ENCODE measurements at regions not wholly inside any gene's neighbourhood (a gene's known extent, or its start where the extent isn't known, plus 50 kb on each side); places are given as distances from the start of the nearest gene placed in this dataset.

DNA sequence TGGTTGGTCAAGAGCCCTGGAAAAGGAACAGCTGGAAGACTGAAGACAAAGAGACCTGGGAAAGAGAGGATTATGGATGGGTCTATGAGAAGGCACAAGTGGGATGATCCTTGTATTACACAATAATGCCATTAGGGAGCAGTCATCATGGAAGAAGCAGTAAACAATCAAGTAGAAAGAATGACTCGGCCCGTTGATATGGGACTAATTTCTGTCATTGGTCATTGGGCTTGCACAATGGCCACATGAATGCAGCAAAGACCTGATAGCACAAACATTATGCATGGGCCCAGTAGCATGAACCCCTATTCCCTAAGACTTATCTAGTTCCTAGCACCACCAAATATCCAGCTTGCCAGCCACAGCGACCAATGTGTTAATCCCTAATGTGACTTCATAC, 390.3 kb upstream of the ZNF507 start:
- WGBS (ENCODE audit: low lambda C conversion rate): 29% methylated on average over 3 of the region's 3 CpGs
- no peak for FAIRE-seq
- Histone ChIP-seq H3K9me3 (ENCODE audit: low read length) (peaks cover 93% of the 10 kb centered on the region), H3K36me3 (replicated peaks in 1 of 2; ENCODE audit: control insufficient read depth in 1 of 2, insufficient read depth in 2 of 2, low read length in 2 of 2) (no peaks in the 10 kb centered on the region), H2AFZ (ENCODE audit: low read length) (no peak overlapping the region), H3K9ac (ENCODE audit: insufficient read depth, low read depth, low read length) (no peak overlapping the region), H3K27ac (ENCODE audit: extremely low read length, insufficient read depth, low read length) (no peak overlapping the region), H3K4me1 (ENCODE audit: insufficient read depth, low read length) (peaks cover 27% of the 10 kb centered on the region), H3K4me2 (ENCODE audit: low read depth, low read length) (no peak overlapping the region), H3K79me2 (ENCODE audit: insufficient read depth, low read length) (no peaks in the 10 kb centered on the region), H3K27me3 (ENCODE audit: control insufficient read depth in 1 of 2, insufficient read depth in 2 of 2, low read length in 2 of 2) (no peaks in the 10 kb centered on the region), H4K20me1 (ENCODE audit: insufficient read depth, low read length) (no peaks in the 10 kb centered on the region), H3K4me3 (replicated peaks in 1 of 3; ENCODE audit: insufficient read depth in 1 of 3, low read depth in 2 of 3, low read length in 3 of 3) (no peak overlapping the region)
- ChIA-PET CTCF (ENCODE audit: low intra/inter-chr PET ratio, low total read pairs) (no interaction called here), POLR2A (no interaction called here)
- BruUV-seq (replicated peaks): no TSS peak
- TF ChIP-seq CEBPB (IDR thresholded peaks at IDR 0.05; ENCODE audit: borderline replicate concordance, low read depth, low read length): peak; percentile 34; the same call in 1 of the 2 replicates
- TF ChIP-seq, protein P1, sequence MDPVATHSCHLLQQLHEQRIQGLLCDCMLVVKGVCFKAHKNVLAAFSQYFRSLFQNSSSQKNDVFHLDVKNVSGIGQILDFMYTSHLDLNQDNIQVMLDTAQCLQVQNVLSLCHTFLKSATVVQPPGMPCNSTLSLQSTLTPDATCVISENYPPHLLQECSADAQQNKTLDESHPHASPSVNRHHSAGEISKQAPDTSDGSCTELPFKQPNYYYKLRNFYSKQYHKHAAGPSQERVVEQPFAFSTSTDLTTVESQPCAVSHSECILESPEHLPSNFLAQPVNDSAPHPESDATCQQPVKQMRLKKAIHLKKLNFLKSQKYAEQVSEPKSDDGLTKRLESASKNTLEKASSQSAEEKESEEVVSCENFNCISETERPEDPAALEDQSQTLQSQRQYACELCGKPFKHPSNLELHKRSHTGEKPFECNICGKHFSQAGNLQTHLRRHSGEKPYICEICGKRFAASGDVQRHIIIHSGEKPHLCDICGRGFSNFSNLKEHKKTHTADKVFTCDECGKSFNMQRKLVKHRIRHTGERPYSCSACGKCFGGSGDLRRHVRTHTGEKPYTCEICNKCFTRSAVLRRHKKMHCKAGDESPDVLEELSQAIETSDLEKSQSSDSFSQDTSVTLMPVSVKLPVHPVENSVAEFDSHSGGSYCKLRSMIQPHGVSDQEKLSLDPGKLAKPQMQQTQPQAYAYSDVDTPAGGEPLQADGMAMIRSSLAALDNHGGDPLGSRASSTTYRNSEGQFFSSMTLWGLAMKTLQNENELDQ (CRISPR knock-in tag; IDR thresholded peaks at IDR 0.05; ENCODE audit: borderline replicate concordance): no peak
- intact Hi-C loops (cut with micrococcal nuclease; ENCODE audit: unreplicated experiment) (no loop called here), in situ Hi-C loops (cut with HindIII; ENCODE audit: extremely low pct_ligation_motif_present, low pct_unique_long_range_greater_than_20kb) (no loop called here)
- ATAC-seq: no peak
- no peak for DNase-seq (ENCODE audit: low spot score)

DNA sequence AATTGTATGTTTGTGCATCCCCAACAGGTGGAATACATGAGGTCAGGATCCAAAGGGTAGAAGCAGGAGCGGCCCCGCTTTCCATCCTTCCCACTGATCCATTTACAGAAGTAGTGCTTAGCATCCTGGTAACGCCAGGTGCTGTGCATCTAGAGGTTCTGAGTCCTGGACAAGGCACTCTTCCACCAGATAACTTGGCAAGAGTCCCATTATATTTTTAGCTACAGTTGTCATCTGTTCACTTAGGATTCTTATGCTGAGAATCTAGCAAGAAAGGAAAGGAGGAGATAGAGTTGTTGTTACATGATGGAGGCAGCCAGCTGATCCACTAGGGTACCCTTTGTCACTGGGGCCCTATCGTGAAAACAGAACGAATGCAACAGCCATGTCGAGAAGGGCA, 389.5 kb upstream of the ZNF507 start:
- no peaks in the 10 kb centered on the region for H3K79me2 ChIP-seq (ENCODE audit: insufficient read depth, low read length)
- no peak overlapping the region for H3K4me2 ChIP-seq (ENCODE audit: low read depth, low read length)
- peaks cover 93% of the 10 kb centered on the region for H3K9me3 ChIP-seq (ENCODE audit: low read length)
- no peaks in the 10 kb centered on the region for H4K20me1 ChIP-seq (ENCODE audit: insufficient read depth, low read length)
- ATAC-seq (no peak), DNase-seq (ENCODE audit: low spot score) (no peak), FAIRE-seq (no peak)
- no peak overlapping the region for H3K27ac ChIP-seq (ENCODE audit: extremely low read length, insufficient read depth, low read length)
- no peak overlapping the region for H2AFZ ChIP-seq (ENCODE audit: low read length)
- H3K36me3 ChIP-seq (replicated peaks in 1 of 2; ENCODE audit: control insufficient read depth in 1 of 2, insufficient read depth in 2 of 2, low read length in 2 of 2): no peaks in the 10 kb centered on the region
- H3K4me3 ChIP-seq (replicated peaks in 1 of 3; ENCODE audit: insufficient read depth in 1 of 3, low read depth in 2 of 3, low read length in 3 of 3): no peak overlapping the region
- peaks cover 35% of the 10 kb centered on the region for H3K4me1 ChIP-seq (ENCODE audit: insufficient read depth, low read length)
- ChIA-PET POLR2A (no interaction called here), CTCF (ENCODE audit: low intra/inter-chr PET ratio, low total read pairs) (no interaction called here)
- no peak overlapping the region for H3K9ac ChIP-seq (ENCODE audit: insufficient read depth, low read depth, low read length)
- H3K27me3 ChIP-seq (ENCODE audit: control insufficient read depth in 1 of 2, insufficient read depth in 2 of 2, low read length in 2 of 2): no peaks in the 10 kb centered on the region
- in situ Hi-C loops (cut with HindIII; ENCODE audit: extremely low pct_ligation_motif_present, low pct_unique_long_range_greater_than_20kb): no loop called here
- BruUV-seq (replicated peaks): no TSS peak
- intact Hi-C loops (cut with micrococcal nuclease; ENCODE audit: unreplicated experiment): no loop called here
- WGBS (ENCODE audit: low lambda C conversion rate): 50% methylated on average over 5 of the region's 6 CpGs
- TF ChIP-seq, protein P2, sequence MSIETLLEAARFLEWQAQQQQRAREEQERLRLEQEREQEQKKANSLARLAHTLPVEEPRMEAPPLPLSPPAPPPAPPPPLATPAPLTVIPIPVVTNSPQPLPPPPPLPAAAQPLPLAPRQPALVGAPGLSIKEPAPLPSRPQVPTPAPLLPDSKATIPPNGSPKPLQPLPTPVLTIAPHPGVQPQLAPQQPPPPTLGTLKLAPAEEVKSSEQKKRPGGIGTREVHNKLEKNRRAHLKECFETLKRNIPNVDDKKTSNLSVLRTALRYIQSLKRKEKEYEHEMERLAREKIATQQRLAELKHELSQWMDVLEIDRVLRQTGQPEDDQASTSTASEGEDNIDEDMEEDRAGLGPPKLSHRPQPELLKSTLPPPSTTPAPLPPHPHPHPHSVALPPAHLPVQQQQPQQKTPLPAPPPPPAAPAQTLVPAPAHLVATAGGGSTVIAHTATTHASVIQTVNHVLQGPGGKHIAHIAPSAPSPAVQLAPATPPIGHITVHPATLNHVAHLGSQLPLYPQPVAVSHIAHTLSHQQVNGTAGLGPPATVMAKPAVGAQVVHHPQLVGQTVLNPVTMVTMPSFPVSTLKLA (IDR thresholded peaks at IDR 0.05): no peak
- TF ChIP-seq SCMH1 (CRISPR knock-in tag; IDR thresholded peaks at IDR 0.05; ENCODE audit: borderline replicate concordance): no peak
- TF ChIP-seq NFKBIZ (CRISPR knock-in tag; IDR thresholded peaks at IDR 0.05): no peak
- TF ChIP-seq KLF9 (CRISPR knock-in tag; IDR thresholded peaks at IDR 0.05; ENCODE audit: low read depth): no peak
- TF ChIP-seq ZNF251 (CRISPR knock-in tag; IDR thresholded peaks at IDR 0.05): no peak
- no peak for TF ChIP-seq ZMAT3 (CRISPR knock-in tag; conservative IDR thresholded peaks at IDR 0.05)
- no peak for TF ChIP-seq ZFP37 (CRISPR knock-in tag; IDR thresholded peaks at IDR 0.05; ENCODE audit: borderline replicate concordance)
- TF ChIP-seq, protein P3, sequence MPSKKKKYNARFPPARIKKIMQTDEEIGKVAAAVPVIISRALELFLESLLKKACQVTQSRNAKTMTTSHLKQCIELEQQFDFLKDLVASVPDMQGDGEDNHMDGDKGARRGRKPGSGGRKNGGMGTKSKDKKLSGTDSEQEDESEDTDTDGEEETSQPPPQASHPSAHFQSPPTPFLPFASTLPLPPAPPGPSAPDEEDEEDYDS (CRISPR knock-in tag; IDR thresholded peaks at IDR 0.05): no peak
- no peak for TF ChIP-seq PAWR (CRISPR knock-in tag; IDR thresholded peaks at IDR 0.05; ENCODE audit: borderline replicate concordance)
- no peak for TF ChIP-seq KLF16 (CRISPR knock-in tag; IDR thresholded peaks at IDR 0.05)
- no peak for TF ChIP-seq CC2D1A (CRISPR knock-in tag; IDR thresholded peaks at IDR 0.05)
- TF ChIP-seq SNRNP70 (IDR thresholded peaks at IDR 0.05; ENCODE audit: low read depth, low read length): no peak
- TF ChIP-seq, protein P4, sequence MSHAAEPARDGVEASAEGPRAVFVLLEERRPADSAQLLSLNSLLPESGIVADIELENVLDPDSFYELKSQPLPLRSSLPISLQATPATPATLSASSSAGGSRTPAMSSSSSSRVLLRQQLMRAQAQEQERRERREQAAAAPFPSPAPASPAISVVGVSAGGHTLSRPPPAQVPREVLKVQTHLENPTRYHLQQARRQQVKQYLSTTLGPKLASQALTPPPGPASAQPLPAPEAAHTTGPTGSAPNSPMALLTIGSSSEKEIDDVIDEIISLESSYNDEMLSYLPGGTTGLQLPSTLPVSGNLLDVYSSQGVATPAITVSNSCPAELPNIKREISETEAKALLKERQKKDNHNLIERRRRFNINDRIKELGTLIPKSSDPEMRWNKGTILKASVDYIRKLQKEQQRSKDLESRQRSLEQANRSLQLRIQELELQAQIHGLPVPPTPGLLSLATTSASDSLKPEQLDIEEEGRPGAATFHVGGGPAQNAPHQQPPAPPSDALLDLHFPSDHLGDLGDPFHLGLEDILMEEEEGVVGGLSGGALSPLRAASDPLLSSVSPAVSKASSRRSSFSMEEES (CRISPR knock-in tag; IDR thresholded peaks at IDR 0.05): no peak

Measured in HepG2 (cell line).